SK-N-SH treated with all-trans-retinoic acid at 6 μM for 48 hours (cell line): ENCODE measurements at regions not wholly inside any gene's neighbourhood (a gene's known extent, or its start where the extent isn't known, plus 50 kb on each side); places are given as distances from the start of the nearest gene placed in this dataset.

ENCODE experiments used
- ATAC-seq: fragments of 200-7000 bp; cut with Tn5 transposase; 3 replicates; pipeline ENCODE4 v1.9.1; 2020; ENCODE audit warnings: mild to moderate bottlenecking, moderate library complexity
- BACH2 ChIP-seq: fragments of 250-450 bp; sonication (Bioruptor Pico); IDR thresholded peaks from 2 replicates; pipeline ENCODE4 v1.9.0; 2021; ENCODE audit warnings: mild to moderate bottlenecking, borderline replicate concordance
- CREB5 ChIP-seq: fragments of 250-450 bp; sonication (Bioruptor Pico); IDR thresholded peaks from 2 replicates; pipeline ENCODE4 v1.5.1; 2020; ENCODE audit warnings: low read depth, mild to moderate bottlenecking, moderate library complexity
- CSDC2 ChIP-seq: fragments of 250-450 bp; sonication (Bioruptor Pico); IDR thresholded peaks from 2 replicates; pipeline ENCODE4 v1.5.0; 2020; ENCODE audit warnings: mild to moderate bottlenecking, moderate library complexity
- CSRNP3 ChIP-seq: fragments of 250-450 bp; sonication (Bioruptor Pico); IDR thresholded peaks from 2 replicates; pipeline ENCODE4 v1.5.1; 2021; ENCODE audit warnings: mild to moderate bottlenecking, moderate library complexity
- ESRRG ChIP-seq: fragments of 250-450 bp; sonication (Bioruptor Pico); IDR thresholded peaks from 2 replicates; pipeline ENCODE4 v1.6.1; 2021; ENCODE audit warnings: mild to moderate bottlenecking
- GLIS3 ChIP-seq: fragments of 250-450 bp; sonication (Bioruptor Pico); IDR thresholded peaks from 2 replicates; pipeline ENCODE4 v1.5.0; 2020; ENCODE audit warnings: mild to moderate bottlenecking, moderate library complexity
- ISL1 ChIP-seq: fragments of 250-450 bp; sonication (Bioruptor Pico); IDR thresholded peaks from 2 replicates; pipeline ENCODE4 v2.1.2; 2022; ENCODE audit warnings: mild to moderate bottlenecking, moderate library complexity
- PATZ1 ChIP-seq: fragments of 250-450 bp; sonication (Bioruptor Pico); IDR thresholded peaks from 2 replicates; pipeline ENCODE4 v1.8.0; 2020; ENCODE audit warnings: mild to moderate bottlenecking, moderate library complexity, borderline replicate concordance
- POU6F1 ChIP-seq: fragments of 250-450 bp; sonication (Bioruptor Pico); IDR thresholded peaks from 2 replicates; pipeline ENCODE4 v1.8.0; 2021; ENCODE audit warnings: low read depth, mild to moderate bottlenecking, moderate library complexity, borderline replicate concordance
- PPARA ChIP-seq: fragments of 250-450 bp; sonication (Bioruptor Pico); IDR thresholded peaks from 2 replicates; pipeline ENCODE4 v1.5.0; 2020; ENCODE audit warnings: mild to moderate bottlenecking, borderline replicate concordance
- RARB ChIP-seq: fragments of 250-450 bp; sonication (Bioruptor Pico); IDR thresholded peaks from 2 replicates; pipeline ENCODE4 v1.8.0; 2021; ENCODE audit warnings: mild to moderate bottlenecking, moderate library complexity
- SNAI2 ChIP-seq: fragments of 250-450 bp; sonication (Bioruptor Pico); IDR thresholded peaks from 2 replicates; pipeline ENCODE4 v1.5.0; 2020; ENCODE audit warnings: mild to moderate bottlenecking, moderate library complexity
- TCF4 ChIP-seq: fragments of 250-450 bp; sonication (Bioruptor Pico); IDR thresholded peaks from 2 replicates; pipeline ENCODE4 v1.8.0; 2021; ENCODE audit warnings: mild to moderate bottlenecking, moderate library complexity, borderline replicate concordance
- TOX ChIP-seq: fragments of 250-450 bp; sonication (Bioruptor Pico); IDR thresholded peaks from 2 replicates; pipeline ENCODE4 v1.8.0; 2021; ENCODE audit warnings: mild to moderate bottlenecking, moderate library complexity, borderline replicate concordance
- TSHZ2 ChIP-seq: fragments of 250-450 bp; sonication (Bioruptor Pico); IDR thresholded peaks from 2 replicates; pipeline ENCODE4 v1.5.0; 2020; ENCODE audit warnings: mild to moderate bottlenecking, moderate library complexity
- ZC3H10 ChIP-seq: fragments of 250-450 bp; sonication (Bioruptor Pico); IDR thresholded peaks from 2 replicates; pipeline ENCODE4 v1.5.1; 2021; ENCODE audit warnings: mild to moderate bottlenecking, moderate library complexity
- ZFP3 ChIP-seq: fragments of 250-450 bp; sonication (Bioruptor Pico); IDR thresholded peaks from 2 replicates; pipeline ENCODE4 v1.5.0; 2020; ENCODE audit warnings: mild to moderate bottlenecking, moderate library complexity
- ZNF70 ChIP-seq: fragments of 450-650 bp; formaldehyde crosslinking; IDR thresholded peaks from 2 replicates; pipeline ENCODE4 v1.5.0; 2020; ENCODE audit warnings: mild to moderate bottlenecking, moderate library complexity
- ZNF8 ChIP-seq: fragments of 450-650 bp; formaldehyde crosslinking; IDR thresholded peaks from 2 replicates; pipeline ENCODE4 v1.5.0; 2020; ENCODE audit warnings: mild to moderate bottlenecking, moderate library complexity

- no peak for TF ChIP-seq TSHZ2 (CRISPR knock-in tag)
- no peak for TF ChIP-seq RARB (CRISPR knock-in tag)
- TF ChIP-seq ZNF8 (CRISPR knock-in tag) = no peak
- no peak for TF ChIP-seq ESRRG (CRISPR knock-in tag)
- no peak for TF ChIP-seq TCF4
- TF ChIP-seq ISL1 (CRISPR knock-in tag) = no peak
- TF ChIP-seq ZC3H10 (CRISPR knock-in tag) = no peak
- no peak for TF ChIP-seq TOX (CRISPR knock-in tag)
- no peak for TF ChIP-seq CSRNP3
- no peak for TF ChIP-seq SNAI2
- no peak for TF ChIP-seq CREB5 (CRISPR knock-in tag)
- TF ChIP-seq, all 23 proteins: peak for 0
- no peak for ATAC-seq
These were observed 1090.4 kb upstream of the RAG2 start for GRCh38 chr11:37688456-37688855.

- TF ChIP-seq BACH2 (CRISPR knock-in tag) (no peak), ESRRG (CRISPR knock-in tag) (no peak), PATZ1 (CRISPR knock-in tag) (no peak), ISL1 (CRISPR knock-in tag) (no peak)
- ATAC-seq = no peak
These were observed 1089.1 kb upstream of the RAG2 start for GRCh38 chr11:37687130-37687529.

GRCh38 chr11:37671321-37671720 lies 1073.3 kb upstream of the RAG2 start:
- no peak for ATAC-seq
- TF ChIP-seq RARB (CRISPR knock-in tag) = no peak
- no peak for TF ChIP-seq CREB5 (CRISPR knock-in tag)
- no peak for TF ChIP-seq CSDC2 (CRISPR knock-in tag)
- TF ChIP-seq ZC3H10 (CRISPR knock-in tag) = no peak
- no peak for TF ChIP-seq GLIS3
- no peak for TF ChIP-seq POU6F1
- TF ChIP-seq, all 23 proteins: peak for 0

GRCh38 chr11:37666960-37667359 lies 1068.9 kb upstream of the RAG2 start:
- TF ChIP-seq ZNF8 (CRISPR knock-in tag) = no peak
- no peak for TF ChIP-seq ZFP3 (CRISPR knock-in tag)
- TF ChIP-seq TCF4 = no peak
- TF ChIP-seq BACH2 (CRISPR knock-in tag) = no peak
- no peak for TF ChIP-seq ZNF70
- TF ChIP-seq ESRRG (CRISPR knock-in tag) = no peak
- TF ChIP-seq ZC3H10 (CRISPR knock-in tag) = no peak
- no peak for TF ChIP-seq SNAI2
- TF ChIP-seq PATZ1 (CRISPR knock-in tag) = no peak
- no peak for TF ChIP-seq PPARA (CRISPR knock-in tag)
- no peak for TF ChIP-seq CSRNP3
- TF ChIP-seq, all 23 proteins: peak for 0
- ATAC-seq = no peak
